ENCODE measurements at regions not wholly inside any gene's neighbourhood (a gene's known extent, or its start where the extent isn't known, plus 50 kb on each side); places are given as distances from the start of the nearest gene placed in this dataset.
A peak's percentile ranks its signal among the peaks of the same experiment; 100 is the strongest.

DNA sequence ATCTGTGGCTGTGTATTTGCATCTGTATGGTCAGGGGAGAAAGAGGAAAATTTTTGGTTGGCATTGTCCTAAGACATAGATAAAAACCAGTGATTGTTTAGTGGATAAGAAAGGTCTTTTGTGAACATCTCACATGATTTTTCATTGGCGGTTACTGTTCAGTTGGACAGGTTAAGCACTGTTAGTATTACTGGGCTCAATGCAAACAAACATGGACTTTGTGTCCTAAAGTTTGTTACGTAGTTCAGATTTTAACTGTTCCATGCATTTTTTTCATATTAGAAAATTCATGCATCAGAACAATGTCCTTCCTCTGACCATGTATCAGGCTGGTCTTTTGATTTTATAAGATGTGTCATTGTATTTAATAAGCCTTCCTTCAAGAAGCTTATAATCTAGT, 368.0 kb downstream of the MEIS1 start:
- DNase-seq (ENCODE audit: low read depth), result no peak

- DNase-seq (ENCODE audit: low read depth), result no peak
Observed at GRCh38 chr2:66803726-66804125, 368.8 kb downstream of the MEIS1 start.

DNA sequence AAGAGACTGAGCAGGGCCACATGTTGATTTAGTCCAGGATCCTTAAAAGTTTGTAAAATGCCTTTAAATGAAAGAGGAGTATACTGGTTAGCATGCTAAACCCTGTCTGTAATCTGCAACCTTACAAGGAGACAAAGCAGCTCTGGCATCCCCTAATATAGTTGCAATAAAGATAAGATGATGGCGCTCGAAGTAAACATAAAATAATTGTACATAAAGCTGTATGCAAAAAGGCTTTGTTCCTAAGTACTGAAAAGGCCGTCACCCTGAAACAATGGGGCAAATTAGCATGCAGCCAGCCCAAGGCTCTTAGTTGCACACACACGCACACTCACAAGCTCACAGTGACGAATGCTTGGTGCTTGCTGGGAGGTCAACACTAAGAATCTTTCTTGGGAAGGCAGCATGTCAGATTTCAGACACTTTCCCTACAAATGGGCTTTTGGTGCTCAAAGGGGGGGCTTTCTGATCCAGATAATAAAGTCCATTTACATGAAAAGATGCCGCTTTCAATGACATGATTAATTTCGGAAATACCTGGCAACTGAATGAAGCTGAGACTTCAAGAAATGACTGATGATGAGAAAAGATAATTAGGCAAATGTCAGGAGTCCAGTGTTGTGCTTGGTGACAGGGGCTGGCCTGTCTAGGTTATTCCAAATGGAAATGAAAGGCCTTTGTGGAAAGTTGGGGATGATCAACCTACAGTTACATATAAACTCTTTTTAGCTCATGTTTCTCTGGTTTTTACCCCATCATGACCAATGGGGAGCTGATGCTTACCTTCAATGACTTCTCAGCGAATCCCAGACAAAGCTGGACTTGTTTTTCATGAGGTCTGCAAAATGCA, 370.3 kb downstream of the MEIS1 start:
- no peak for DNase-seq (ENCODE audit: low read depth)

- no peak for DNase-seq (ENCODE audit: low read depth)
Observed at GRCh38 chr2:66805968-66806367, 371.0 kb downstream of the MEIS1 start.

- DNase-seq (ENCODE audit: low read depth), result no peak
Observed at GRCh38 chr2:66813525-66813924, 378.6 kb downstream of the MEIS1 start.

DNA sequence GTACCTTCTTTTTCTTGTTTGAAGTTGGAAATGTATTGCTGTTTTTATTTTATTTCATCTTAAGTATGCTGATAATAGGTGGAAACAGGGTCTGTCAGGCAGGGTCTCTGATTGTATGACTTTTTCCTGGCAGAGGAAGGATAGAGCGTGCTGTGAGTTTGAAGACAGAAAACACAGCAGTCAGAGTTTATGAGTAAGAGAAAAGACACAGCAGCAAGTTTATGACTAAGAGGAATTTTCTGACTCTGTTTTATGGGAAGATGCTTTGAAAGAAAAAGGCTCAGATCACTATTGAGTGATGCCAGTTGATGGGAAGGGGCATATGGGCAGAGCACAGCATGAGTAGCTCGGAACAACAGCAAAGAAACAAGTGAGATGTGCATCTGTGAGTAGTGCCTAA, 379.1 kb downstream of the MEIS1 start:
- peak; percentile 22 for DNase-seq (ENCODE audit: low read depth)

DNA sequence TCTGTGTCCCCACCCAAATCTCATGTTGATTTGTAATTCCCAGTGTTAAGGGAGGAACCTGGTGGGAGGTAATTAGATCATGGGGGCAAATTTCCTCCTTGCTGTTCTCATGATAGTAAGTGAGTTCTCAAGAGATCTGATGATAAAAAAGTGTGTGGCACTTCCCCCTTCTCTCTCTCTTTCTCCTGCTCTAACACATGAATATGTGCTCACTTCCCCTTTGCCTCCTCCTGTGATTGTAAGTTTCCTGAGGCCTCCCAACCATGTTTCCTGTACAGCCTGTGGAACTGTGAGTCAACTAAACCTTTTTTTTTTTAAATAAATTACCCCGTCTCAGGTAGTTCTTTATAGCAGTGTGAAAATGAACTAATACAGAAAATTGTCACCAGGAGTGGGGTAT, 380.0 kb downstream of the MEIS1 start:
- DNase-seq (ENCODE audit: low read depth), result no peak

- DNase-seq (ENCODE audit: low read depth), result no peak
Observed at GRCh38 chr2:66815886-66816285, 381.0 kb downstream of the MEIS1 start.

GRCh38 chr2:66821168-66821567, 386.2 kb downstream of the MEIS1 start:
- no peak for DNase-seq (ENCODE audit: low read depth)

DNA sequence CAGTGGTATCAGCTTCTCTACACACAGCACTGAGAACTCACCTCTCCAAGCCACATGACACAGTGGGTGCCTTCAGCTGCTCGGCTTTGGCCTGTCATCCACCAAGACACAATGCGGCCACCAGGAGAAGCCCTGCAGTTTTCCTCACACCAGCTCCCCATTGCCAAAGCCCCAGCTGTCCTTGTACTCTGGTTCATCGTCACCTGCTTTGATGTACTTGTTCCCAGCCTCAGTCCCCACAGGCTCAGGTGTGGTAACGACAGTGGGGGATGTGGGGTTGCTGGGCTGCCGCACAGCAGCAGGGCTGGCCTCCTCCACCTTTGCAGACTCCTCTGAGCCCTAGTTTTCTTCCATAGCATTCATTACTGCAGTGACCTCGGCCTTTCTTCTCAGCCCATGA, 387.3 kb downstream of the MEIS1 start:
- no peak for DNase-seq (ENCODE audit: low read depth)

DNA sequence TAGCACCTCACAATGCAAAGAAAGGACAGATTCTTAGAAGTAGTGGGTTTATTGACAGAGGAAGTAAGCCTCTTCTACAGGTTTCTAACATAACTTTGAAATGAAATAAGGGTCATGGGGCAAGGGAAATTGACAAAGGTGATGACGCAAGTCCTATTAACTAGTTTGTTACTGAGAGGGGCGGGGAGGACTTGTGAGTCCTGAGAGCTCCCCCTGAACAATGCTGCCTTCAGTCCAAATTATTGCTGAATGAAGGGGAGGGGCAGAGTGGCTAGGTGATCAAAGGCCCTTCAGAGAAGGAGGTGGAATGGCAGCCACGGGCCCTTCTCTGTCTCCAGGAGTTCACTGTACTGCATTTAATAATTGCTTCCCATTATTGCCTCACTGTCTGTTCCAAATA, 390.0 kb downstream of the MEIS1 start:
- no peak for DNase-seq (ENCODE audit: low read depth)

GRCh38 chr2:66827851-66828250, 392.9 kb downstream of the MEIS1 start:
- no peak for DNase-seq (ENCODE audit: low read depth)

DNA sequence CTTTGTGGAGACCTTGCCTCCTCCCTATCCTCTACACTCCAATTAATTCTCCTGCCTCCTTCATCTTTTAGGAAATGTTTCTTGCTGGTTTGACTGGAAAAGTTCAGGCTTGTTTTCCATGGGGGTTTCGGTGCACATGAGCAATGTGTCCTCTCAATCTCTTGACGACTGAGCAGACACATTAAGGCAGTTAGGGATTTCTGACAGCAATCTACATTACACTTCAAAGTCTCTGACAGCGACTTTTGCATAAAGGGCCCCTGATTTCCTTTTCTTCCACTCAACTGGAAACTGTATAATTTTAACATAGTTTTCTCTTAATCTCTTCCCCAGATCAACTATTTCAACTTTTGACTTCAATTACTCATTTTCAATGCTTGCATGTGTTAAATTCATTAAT, 394.0 kb downstream of the MEIS1 start:
- no peak for DNase-seq (ENCODE audit: low read depth)

DNA sequence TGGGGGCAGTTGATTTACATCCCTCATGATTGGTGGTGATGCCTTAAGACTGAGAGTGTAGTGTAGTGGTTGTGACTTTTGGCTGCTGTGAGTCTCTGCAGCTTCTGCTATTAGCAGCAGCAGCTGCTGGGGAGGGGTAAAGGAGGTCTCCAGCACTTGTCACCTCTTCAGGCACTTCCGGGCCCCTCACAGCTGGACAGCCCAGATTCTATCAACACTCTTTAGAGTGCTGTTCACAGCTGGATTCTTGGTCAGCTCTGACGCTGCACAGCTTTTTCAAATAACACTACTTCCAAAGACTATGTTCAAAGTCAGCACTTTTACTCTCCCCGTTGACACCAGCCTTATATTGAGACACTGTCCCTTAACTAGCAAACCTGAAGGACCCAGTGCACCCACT, 396.0 kb downstream of the MEIS1 start:
- DNase-seq (ENCODE audit: low read depth), result no peak

DNA sequence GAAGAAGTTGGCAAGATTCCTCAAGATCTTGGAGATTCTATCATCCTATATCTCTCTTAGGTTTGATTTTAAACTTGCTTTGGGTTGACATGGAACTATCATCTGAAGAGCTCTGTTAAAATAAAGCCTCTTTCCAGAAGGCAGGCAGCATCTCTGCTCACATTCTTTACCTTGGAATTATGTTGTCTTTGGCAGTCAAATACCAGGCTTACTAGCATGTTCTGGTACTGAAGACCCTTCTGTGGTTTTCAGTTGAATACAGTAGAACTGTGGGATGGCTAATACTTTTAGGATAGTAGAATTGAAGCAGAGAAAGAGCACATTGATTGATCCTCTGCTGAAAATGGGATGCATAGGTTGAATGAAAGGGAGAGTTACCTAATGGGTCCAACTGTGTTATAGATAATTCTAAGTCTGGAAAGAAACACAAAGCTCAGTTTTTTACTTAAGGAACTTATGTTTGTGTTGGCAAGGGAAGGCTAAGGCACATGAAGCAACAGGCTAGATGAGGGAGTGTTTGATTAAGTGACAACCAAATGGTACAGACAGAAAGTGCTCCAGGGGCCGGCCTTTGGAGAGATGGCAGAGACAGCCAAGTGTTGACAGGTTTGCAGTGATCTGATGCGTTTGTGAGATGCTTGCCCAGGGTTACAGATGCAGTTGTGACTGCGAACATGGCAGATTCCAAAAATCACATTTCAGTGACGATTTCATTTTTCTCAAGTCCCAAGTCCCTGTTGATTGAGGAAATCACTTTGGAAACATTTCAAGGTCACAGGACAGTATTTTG, 397.9 kb downstream of the MEIS1 start:
- DNase-seq (ENCODE audit: low read depth), result no peak

GRCh38 chr2:66834859-66835258, 399.9 kb downstream of the MEIS1 start:
- no peak for DNase-seq (ENCODE audit: low read depth)

DNA sequence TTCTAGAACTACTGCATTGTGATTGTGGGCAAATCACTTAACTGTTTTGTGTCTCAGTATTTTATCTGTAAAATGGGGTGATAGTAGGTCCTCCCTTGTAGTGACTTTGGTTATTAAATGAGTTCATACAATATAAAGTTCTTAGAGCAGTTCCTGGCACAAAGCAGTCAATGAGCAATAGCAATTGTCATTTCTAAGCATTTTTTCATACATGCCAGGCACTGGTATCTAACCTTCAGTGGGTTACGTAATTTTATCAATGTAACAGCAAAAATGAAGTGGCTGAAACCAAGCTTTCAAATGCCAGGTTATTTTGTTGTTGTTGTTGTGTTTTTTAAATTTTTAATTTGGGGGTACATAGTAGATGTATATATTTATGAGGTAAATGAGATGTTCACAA, 401.9 kb downstream of the MEIS1 start:
- DNase-seq (ENCODE audit: low read depth), result no peak

- peak; percentile 98 for DNase-seq (ENCODE audit: low read depth)
Observed at GRCh38 chr2:66839551-66840320, 404.8 kb downstream of the MEIS1 start.

GRCh38 chr2:66840321-66841002, 405.5 kb downstream of the MEIS1 start:
- DNase-seq (ENCODE audit: low read depth), result peak; percentile 29

GRCh38 chr2:66843847-66844246, 408.9 kb downstream of the MEIS1 start:
- no peak for DNase-seq (ENCODE audit: low read depth)

GRCh38 chr2:66845307-66845706, 410.4 kb downstream of the MEIS1 start:
- peak; percentile 43 for DNase-seq (ENCODE audit: low read depth)

- DNase-seq (ENCODE audit: low read depth), result no peak
Observed at GRCh38 chr2:66846887-66847286, 412.0 kb downstream of the MEIS1 start.

Measured in ELR (cell line).